ENCODE measurements at regions not wholly inside any gene's neighbourhood (a gene's known extent, or its start where the extent isn't known, plus 50 kb on each side); places are given as distances from the start of the nearest gene placed in this dataset.
A peak's percentile ranks its signal among the peaks of the same experiment; 100 is the strongest.

GRCh38 chr3:5560199-5560598 is 372.7 kb downstream of the EDEM1 start:
- no peak overlapping the region for H3K9ac ChIP-seq (ENCODE audit: low read length in 3 of 3)
- no peak for TF ChIP-seq CTCF (IDR thresholded peaks at IDR 0.05; ENCODE audit: borderline replicate concordance, extremely low read depth, insufficient read depth)
- H3K36me3 ChIP-seq (ENCODE audit: control insufficient read depth in 2 of 3, insufficient read depth in 3 of 3, low read length in 3 of 3): no peaks in the 10 kb centered on the region
- H3K27me3 ChIP-seq (ENCODE audit: control insufficient read depth, insufficient read depth, low read length): no peaks in the 10 kb centered on the region
- H3K4me3 ChIP-seq (ENCODE audit: low read length in 3 of 3): no peak overlapping the region
- H3K4me1 ChIP-seq (ENCODE audit: control insufficient read depth in 2 of 3, insufficient read depth in 2 of 3, low read depth in 1 of 3, low read length in 3 of 3): no peaks in the 10 kb centered on the region
- H3K27ac ChIP-seq (ENCODE audit: low read depth in 2 of 2, low read length in 2 of 2): no peak overlapping the region
- no peaks in the 10 kb centered on the region for H3K9me3 ChIP-seq (ENCODE audit: control insufficient read depth in 2 of 3, insufficient read depth in 1 of 3, low read length in 3 of 3)
- FAIRE-seq: no peak
- no peak for DNase-seq
- intact Hi-C loops (cut with DNase I): no loop called here

GRCh38 chr3:5563537-5564277 is 376.2 kb downstream of the EDEM1 start:
- H3K4me1 ChIP-seq (ENCODE audit: control insufficient read depth in 2 of 3, insufficient read depth in 2 of 3, low read depth in 1 of 3, low read length in 3 of 3): no peaks in the 10 kb centered on the region
- no peak for TF ChIP-seq CTCF (IDR thresholded peaks at IDR 0.05; ENCODE audit: borderline replicate concordance, extremely low read depth, insufficient read depth)
- H3K36me3 ChIP-seq (ENCODE audit: control insufficient read depth in 2 of 3, insufficient read depth in 3 of 3, low read length in 3 of 3): no peaks in the 10 kb centered on the region
- no peak overlapping the region for H3K27ac ChIP-seq (ENCODE audit: low read depth in 2 of 2, low read length in 2 of 2)
- H3K4me3 ChIP-seq (ENCODE audit: low read length in 3 of 3): no peak overlapping the region
- no peaks in the 10 kb centered on the region for H3K27me3 ChIP-seq (ENCODE audit: control insufficient read depth, insufficient read depth, low read length)
- intact Hi-C loops (cut with DNase I): no loop called here
- H3K9ac ChIP-seq (ENCODE audit: low read length in 3 of 3): no peak overlapping the region
- no peaks in the 10 kb centered on the region for H3K9me3 ChIP-seq (ENCODE audit: control insufficient read depth in 2 of 3, insufficient read depth in 1 of 3, low read length in 3 of 3)
- peak in 4 of 5 donors; percentile 27 to 63 (median 46) for DNase-seq
- FAIRE-seq: no peak

- no peak overlapping the region for H3K9ac ChIP-seq (ENCODE audit: low read length in 3 of 3)
- H3K36me3 ChIP-seq (ENCODE audit: control insufficient read depth in 2 of 3, insufficient read depth in 3 of 3, low read length in 3 of 3): no peaks in the 10 kb centered on the region
- intact Hi-C loops (cut with DNase I): no loop called here
- no peak for TF ChIP-seq CTCF (IDR thresholded peaks at IDR 0.05; ENCODE audit: borderline replicate concordance, extremely low read depth, insufficient read depth)
- DNase-seq (no peak), FAIRE-seq (no peak)
- H3K4me3 ChIP-seq (ENCODE audit: low read length in 3 of 3): no peak overlapping the region
- no peaks in the 10 kb centered on the region for H3K9me3 ChIP-seq (ENCODE audit: control insufficient read depth in 2 of 3, insufficient read depth in 1 of 3, low read length in 3 of 3)
- no peaks in the 10 kb centered on the region for H3K4me1 ChIP-seq (ENCODE audit: control insufficient read depth in 2 of 3, insufficient read depth in 2 of 3, low read depth in 1 of 3, low read length in 3 of 3)
- H3K27ac ChIP-seq (ENCODE audit: low read depth in 2 of 2, low read length in 2 of 2): no peak overlapping the region
- no peaks in the 10 kb centered on the region for H3K27me3 ChIP-seq (ENCODE audit: control insufficient read depth, insufficient read depth, low read length)
Observed at GRCh38 chr3:5564278-5564666, 376.8 kb downstream of the EDEM1 start.

GRCh38 chr3:5565026-5565425 is 377.5 kb downstream of the EDEM1 start:
- no peaks in the 10 kb centered on the region for H3K36me3 ChIP-seq (ENCODE audit: control insufficient read depth in 2 of 3, insufficient read depth in 3 of 3, low read length in 3 of 3)
- no peak for TF ChIP-seq CTCF (IDR thresholded peaks at IDR 0.05; ENCODE audit: borderline replicate concordance, extremely low read depth, insufficient read depth)
- FAIRE-seq (no peak), DNase-seq (no peak)
- intact Hi-C loops (cut with DNase I): no loop called here
- no peak overlapping the region for H3K4me3 ChIP-seq (ENCODE audit: low read length in 3 of 3)
- H3K4me1 ChIP-seq (ENCODE audit: control insufficient read depth in 2 of 3, insufficient read depth in 2 of 3, low read depth in 1 of 3, low read length in 3 of 3): no peaks in the 10 kb centered on the region
- no peak overlapping the region for H3K9ac ChIP-seq (ENCODE audit: low read length in 3 of 3)
- no peak overlapping the region for H3K27ac ChIP-seq (ENCODE audit: low read depth in 2 of 2, low read length in 2 of 2)
- H3K27me3 ChIP-seq (ENCODE audit: control insufficient read depth, insufficient read depth, low read length): no peaks in the 10 kb centered on the region
- H3K9me3 ChIP-seq (ENCODE audit: control insufficient read depth in 2 of 3, insufficient read depth in 1 of 3, low read length in 3 of 3): no peaks in the 10 kb centered on the region

All from kidney (tissue), 13 donors.